GM19372 (cell line): ENCODE measurements at regions not wholly inside any gene's neighbourhood (a gene's known extent, or its start where the extent isn't known, plus 50 kb on each side); places are given as distances from the start of the nearest gene placed in this dataset.
A peak's percentile ranks its signal among the peaks of the same experiment; 100 is the strongest.
"Not testable (repeated sequence)": the region's sequence is repeated elsewhere in the genome, so short reads cannot be mapped to it uniquely, and the experiment has no call there.

Experiments
- ATAC-seq: cut with Tn5 transposase; IDR thresholded peaks from one replicate; pipeline ENCODE4 v1.9.1; 2021; ENCODE audit warnings: mild to moderate bottlenecking, low read depth, moderate library complexity; ENCODE audit not compliant: unreplicated experiment

DNA sequence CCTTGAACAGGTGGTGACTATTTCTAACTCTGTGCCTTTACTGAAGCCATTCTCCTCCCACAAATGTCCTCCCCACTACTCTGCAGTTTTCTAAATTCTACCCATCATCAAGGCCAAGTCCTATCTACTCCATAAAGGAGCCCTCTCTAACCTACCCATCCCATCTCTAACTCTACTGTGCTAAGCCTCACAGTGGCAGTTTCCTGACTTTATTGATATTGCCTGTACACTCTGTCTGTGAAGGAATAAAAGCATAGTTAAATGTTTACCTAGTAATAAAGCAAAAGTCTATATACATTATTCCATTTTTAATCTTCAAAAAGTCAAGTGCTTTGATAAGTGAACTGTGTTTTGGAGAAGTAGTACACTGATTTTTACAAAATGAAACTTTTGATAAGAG, 178.4 kb upstream of the HMCN1 start:
- no peak for ATAC-seq

DNA sequence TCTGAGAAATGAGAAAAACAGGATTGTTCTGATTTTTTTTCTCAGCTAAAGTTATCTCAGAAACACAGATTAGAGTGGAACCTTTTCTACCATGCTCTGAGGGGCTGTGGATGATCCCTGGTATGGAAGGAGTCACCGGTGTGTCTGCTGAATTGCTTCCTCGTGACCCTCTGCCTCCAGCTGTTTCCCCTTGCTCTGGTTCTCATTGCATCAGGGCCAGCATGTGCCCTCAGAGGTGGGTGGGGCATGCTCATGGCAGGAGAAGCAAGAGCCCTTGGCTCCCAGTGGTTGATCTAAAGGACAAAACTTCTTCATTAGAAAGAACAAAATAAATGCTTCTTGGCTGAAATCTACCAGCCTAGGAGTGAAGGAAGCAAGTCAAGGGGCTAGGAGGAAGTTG, 183.2 kb upstream of the HMCN1 start:
- ATAC-seq: no peak

- ATAC-seq: no peak
Observed at GRCh38 chr1:185549906-185550305, 184.3 kb upstream of the HMCN1 start.

DNA sequence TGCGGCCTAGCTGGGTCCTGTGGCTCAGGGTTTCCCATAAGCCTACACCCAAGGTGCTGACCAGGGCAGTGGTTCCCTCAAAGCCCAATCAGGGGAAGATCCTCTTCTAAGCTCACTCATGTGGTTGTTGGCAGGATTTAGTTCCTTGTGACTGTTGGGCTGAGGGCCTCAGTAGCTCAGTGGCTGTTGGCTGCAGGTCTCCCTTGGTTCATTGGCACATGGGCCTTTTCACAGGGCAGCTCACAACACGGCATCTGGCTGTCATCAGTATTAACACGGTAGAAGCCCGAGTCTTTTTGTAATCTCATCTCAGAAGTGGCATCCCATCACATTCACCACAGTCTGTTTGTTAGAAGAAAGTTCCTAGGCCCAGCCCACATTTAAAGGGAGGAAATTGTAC, 188.2 kb upstream of the HMCN1 start:
- no peak for ATAC-seq

GRCh38 chr1:185541871-185542301, 192.3 kb upstream of the HMCN1 start:
- no peak for ATAC-seq

DNA sequence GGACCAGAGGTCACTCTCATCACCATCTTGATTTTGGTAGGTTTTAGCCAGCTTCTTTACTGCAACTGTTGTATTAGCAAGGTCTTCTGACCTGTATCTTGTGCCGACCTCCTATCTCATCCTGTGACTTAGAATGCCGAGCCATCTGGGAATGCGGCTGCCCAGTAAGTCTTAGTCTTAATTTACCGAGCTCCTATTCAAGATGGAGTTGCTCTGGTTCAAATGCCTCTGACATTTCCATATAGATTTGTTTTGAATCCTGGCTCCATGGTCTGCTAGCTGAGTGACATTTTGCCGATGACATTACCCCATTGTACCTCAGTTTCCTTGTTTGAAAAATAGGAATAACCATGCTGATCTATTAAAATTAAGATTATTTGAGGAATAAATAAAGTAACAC, 193.9 kb upstream of the HMCN1 start:
- ATAC-seq: no peak

DNA sequence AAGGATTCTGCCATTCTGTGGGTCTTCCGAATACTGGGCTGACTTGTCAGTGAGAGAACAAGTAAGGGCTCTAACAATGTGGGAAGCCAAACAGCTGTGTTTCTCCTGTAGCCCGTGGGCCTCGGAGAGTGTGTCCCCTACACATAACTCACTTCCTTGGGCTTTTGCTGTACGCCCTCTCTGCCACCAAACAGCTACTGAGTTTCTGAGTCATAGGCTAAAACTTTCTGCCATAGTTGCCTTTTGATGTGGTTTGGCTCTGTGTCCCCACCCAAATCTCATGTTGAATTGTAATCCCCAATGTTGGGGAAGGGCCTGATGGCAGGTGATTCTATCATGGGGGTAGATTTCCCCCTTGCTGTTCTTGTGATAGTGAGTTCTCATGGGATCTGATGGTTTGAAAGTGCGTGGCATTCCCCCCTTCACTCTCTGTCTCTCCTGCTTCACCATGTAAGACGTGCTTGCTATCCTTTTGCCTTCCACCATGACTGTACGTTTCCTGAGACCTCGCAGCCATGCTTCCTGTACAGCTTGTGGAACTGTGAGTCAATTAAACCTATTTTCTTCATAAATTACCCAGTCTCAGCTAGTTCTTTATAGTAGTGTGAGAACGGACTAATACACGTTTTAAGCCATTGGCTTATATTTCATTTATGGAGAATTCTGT, 194.8 kb upstream of the HMCN1 start:
- ATAC-seq: no peak

- not testable (repeated sequence) for ATAC-seq
Observed at GRCh38 chr1:185538309-185538898, 195.8 kb upstream of the HMCN1 start.

DNA sequence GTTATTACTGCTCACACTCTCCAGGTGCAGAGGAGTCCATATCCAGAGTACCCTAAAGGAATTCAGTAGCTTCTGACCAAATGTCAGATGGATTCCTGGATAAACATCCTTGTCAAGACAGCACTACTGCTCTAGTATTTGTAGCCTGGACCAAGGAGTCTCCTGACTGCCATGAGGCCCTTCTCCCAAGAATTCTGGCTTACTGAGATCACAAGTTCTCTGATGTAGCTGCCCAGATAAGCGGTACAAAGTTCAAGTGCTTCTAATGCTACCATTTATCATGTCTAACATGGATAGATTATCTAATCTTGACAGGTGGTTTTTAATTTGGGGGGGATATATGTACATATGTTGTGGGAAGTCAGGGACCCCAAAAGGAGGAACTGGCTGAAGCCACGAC, 196.6 kb upstream of the HMCN1 start:
- ATAC-seq: no peak

- no peak for ATAC-seq
Observed at GRCh38 chr1:185536165-185536920, 197.8 kb upstream of the HMCN1 start.

GRCh38 chr1:185535621-185536020, 198.6 kb upstream of the HMCN1 start:
- no peak for ATAC-seq

- no peak for ATAC-seq
Observed at GRCh38 chr1:185534801-185535200, 199.4 kb upstream of the HMCN1 start.

- ATAC-seq: no peak
Observed at GRCh38 chr1:185533596-185533995, 200.6 kb upstream of the HMCN1 start.

GRCh38 chr1:185532856-185533255, 201.3 kb upstream of the HMCN1 start:
- ATAC-seq: no peak

GRCh38 chr1:185531838-185532237, 202.4 kb upstream of the HMCN1 start:
- ATAC-seq: no peak

- ATAC-seq: no peak
Observed at GRCh38 chr1:185530215-185530614, 204.0 kb upstream of the HMCN1 start.

GRCh38 chr1:185529673-185530072, 204.5 kb upstream of the HMCN1 start:
- ATAC-seq: no peak

- no peak for ATAC-seq
Observed at GRCh38 chr1:185528084-185528676, 206.0 kb upstream of the HMCN1 start.

DNA sequence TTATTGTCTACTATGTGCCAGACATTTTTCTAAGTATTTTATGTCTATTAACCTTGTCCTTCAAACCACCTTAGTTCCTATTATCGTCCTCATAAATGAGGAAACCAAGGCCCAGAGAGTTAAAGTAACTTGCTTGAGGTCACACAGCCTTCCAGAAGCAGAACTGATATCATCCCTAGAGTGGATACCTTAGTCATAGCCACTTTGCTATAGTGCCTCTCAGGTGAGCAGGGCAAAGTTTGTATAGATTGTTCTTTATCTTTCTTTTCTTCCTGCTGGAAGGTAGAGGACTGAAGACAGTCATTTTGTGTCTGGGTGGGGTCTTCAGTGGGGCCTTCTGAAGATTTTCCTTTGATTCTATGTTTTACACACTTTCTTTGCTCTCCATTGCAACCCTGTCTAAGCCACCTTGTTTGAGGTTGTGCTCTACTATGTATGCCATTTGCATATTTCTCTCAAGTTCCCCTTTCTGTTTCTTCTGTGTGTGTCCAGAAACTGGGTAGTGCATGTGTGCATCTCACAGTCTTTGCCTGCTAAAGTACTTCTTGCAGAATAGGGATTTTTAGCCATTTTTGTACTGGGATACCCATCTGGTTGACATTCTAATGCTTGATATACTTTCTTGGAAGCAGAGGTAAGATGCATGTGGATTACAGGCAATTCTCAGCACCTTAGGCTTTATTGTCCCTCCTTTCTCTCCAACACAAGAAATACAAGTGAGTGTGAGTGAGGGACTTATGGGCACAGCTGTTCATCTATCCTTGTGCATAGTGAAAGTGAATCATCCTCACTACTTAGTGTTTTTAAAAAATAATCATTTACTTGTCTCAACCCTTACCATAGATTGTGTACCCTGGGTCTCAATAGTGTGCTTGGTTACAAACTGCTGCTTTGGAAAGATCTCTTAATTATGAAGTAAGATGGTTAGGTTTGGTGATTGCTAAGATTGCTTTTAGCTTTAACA, 207.6 kb upstream of the HMCN1 start:
- ATAC-seq: peak; percentile 100

DNA sequence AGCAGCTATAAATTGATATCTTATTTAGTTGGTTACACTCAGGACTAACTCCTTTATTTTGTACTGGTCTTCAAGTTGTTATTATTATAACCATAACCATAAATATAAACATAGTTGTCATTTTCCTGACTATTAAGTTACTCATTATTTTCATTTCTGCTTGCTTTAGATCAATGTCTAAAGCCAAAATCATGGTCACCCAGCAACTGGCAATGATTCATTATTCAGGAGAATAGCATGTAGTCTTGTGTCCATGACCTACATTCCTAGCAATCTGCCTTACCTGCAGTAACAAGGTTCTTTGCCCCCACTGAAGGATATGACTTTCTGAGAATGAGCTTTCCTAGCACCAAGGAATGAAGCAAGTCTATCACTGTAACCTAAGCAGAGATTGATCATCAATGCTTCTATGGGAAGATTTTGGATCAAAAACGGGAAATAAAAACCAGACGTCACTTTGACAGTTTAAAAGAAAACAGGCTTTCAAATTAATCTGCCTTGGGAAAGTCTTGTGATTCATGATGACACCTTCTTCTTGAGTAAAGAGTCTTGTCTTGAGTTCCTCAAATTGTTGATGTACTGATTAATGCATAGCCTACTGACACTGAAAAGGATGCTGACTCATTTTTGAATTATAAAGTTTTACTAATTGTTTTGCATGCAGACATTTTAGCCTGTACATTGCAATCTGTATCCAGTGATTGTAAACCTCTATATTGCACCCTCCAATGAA, 203.3 kb upstream of the IVNS1ABP start:
- no peak for ATAC-seq
